ENCODE measurements at regions not wholly inside any gene's neighbourhood (a gene's known extent, or its start where the extent isn't known, plus 50 kb on each side); places are given as distances from the start of the nearest gene placed in this dataset.

DNA sequence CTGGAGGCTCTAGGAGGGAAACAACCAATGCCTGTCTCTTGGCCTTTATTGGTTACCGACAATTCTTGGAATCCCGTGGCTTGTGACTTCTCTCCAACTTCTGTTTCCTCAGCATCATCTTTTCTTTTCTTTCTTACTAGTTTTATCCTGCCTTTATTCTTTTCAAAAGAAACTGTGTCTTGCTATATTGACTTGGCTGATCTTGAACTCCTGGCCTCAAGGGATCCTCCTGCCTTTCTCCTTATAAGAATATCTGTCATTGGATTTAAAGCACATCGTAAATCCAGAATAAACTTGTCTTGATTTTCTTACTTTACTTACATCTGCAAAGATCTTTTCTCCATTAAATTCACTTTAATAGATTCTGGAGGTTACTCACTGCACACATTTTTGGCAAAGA lies 49.9 kb upstream of the UGT2B10 start:
- TF ChIP-seq, protein P1, sequence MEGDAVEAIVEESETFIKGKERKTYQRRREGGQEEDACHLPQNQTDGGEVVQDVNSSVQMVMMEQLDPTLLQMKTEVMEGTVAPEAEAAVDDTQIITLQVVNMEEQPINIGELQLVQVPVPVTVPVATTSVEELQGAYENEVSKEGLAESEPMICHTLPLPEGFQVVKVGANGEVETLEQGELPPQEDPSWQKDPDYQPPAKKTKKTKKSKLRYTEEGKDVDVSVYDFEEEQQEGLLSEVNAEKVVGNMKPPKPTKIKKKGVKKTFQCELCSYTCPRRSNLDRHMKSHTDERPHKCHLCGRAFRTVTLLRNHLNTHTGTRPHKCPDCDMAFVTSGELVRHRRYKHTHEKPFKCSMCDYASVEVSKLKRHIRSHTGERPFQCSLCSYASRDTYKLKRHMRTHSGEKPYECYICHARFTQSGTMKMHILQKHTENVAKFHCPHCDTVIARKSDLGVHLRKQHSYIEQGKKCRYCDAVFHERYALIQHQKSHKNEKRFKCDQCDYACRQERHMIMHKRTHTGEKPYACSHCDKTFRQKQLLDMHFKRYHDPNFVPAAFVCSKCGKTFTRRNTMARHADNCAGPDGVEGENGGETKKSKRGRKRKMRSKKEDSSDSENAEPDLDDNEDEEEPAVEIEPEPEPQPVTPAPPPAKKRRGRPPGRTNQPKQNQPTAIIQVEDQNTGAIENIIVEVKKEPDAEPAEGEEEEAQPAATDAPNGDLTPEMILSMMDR (IDR thresholded peaks at IDR 0.05) = no peak
- TF ChIP-seq POLR2A (IDR thresholded peaks at IDR 0.05) = no peak
